GM23338 (cell line): ENCODE measurements at regions not wholly inside any gene's neighbourhood (a gene's known extent, or its start where the extent isn't known, plus 50 kb on each side); places are given as distances from the start of the nearest gene placed in this dataset.
A peak's percentile ranks its signal among the peaks of the same experiment; 100 is the strongest.

Source experiments
- ATAC-seq: fragments of 200-7000 bp; cut with Tn5 transposase; 3 replicates; pipeline ENCODE4 v1.9.1; 2020
- DNase-seq: peaks from one replicate; pipeline ENCODE4 v3.0.0-alpha.2; 2015; ENCODE audit warnings: low spot score
- H2AFZ ChIP-seq: fragments of 200-600 bp; sonication (generic); 2 replicates; pipeline ENCODE4 v1.8.0; 2016; ENCODE audit warnings: antibody characterized with exemption, mild to moderate bottlenecking, moderate library complexity
- H3F3A ChIP-seq: fragments of 200-600 bp; sonication (generic); replicated peaks from 2 replicates; pipeline ENCODE4 v1.8.0; 2017; ENCODE audit warnings: antibody characterized with exemption, mixed run types, low read depth
- H3K27ac ChIP-seq: fragments of 200-600 bp; sonication (generic); 2 replicates; pipeline ENCODE4 v1.6.1; 2016; ENCODE audit warnings: low read depth
- H3K27me3 ChIP-seq: fragments of 200-600 bp; sonication (generic); 2 replicates; pipeline ENCODE4 v1.8.0; 2016; ENCODE audit warnings: mild to moderate bottlenecking, mixed run types, moderate library complexity; ENCODE audit not compliant: insufficient read depth
- H3K36me3 ChIP-seq: fragments of 200-600 bp; sonication (generic); 2 replicates; pipeline ENCODE4 v1.8.0; 2016; ENCODE audit warnings: mild to moderate bottlenecking; ENCODE audit not compliant: insufficient read depth
- H3K4me1 ChIP-seq: fragments of 200-600 bp; sonication (generic); 2 replicates; pipeline ENCODE4 v1.8.0; 2016; ENCODE audit warnings: mild to moderate bottlenecking, moderate library complexity; ENCODE audit not compliant: insufficient read depth
- H3K4me2 ChIP-seq: fragments of 200-600 bp; sonication (generic); 2 replicates; pipeline ENCODE4 v1.7.1; 2017; ENCODE audit warnings: mixed run types
- H3K4me3 ChIP-seq: fragments of 200-600 bp; sonication (generic); 2 replicates; pipeline ENCODE4 v1.6.1; 2016; ENCODE audit warnings: mixed run types
- H3K79me2 ChIP-seq: fragments of 200-600 bp; sonication (generic); replicated peaks from 2 replicates; pipeline ENCODE4 v1.8.0; 2017; ENCODE audit warnings: mild to moderate bottlenecking; ENCODE audit not compliant: insufficient read depth
- H3K9me2 ChIP-seq: fragments of 200-600 bp; sonication (generic); 2 replicates; pipeline ENCODE4 v1.8.0; 2017; ENCODE audit not compliant: insufficient read depth
- H4K20me1 ChIP-seq: fragments of 200-600 bp; sonication (generic); replicated peaks from 2 replicates; pipeline ENCODE4 v1.8.0; 2017; ENCODE audit warnings: mild to moderate bottlenecking; ENCODE audit not compliant: insufficient read depth
- H3K27ac Mint-ChIP-seq: 2 replicates; pipeline ENCODE4 v1.8.0; 2020; ENCODE audit warnings: inconsistent platforms, mild to moderate bottlenecking, moderate library complexity, mixed read lengths
- H3K27me3 Mint-ChIP-seq: 3 replicates; pipeline ENCODE4 v1.8.0; 2022; ENCODE audit warnings: low read depth, mild to moderate bottlenecking, moderate library complexity, mixed read lengths, inconsistent platforms; ENCODE audit not compliant: insufficient read depth, poor library complexity
- H3K36me3 Mint-ChIP-seq: 3 replicates; pipeline ENCODE4 v1.8.0; 2021; ENCODE audit warnings: low read depth, mild to moderate bottlenecking, inconsistent platforms, moderate library complexity, mixed read lengths
- H3K4me1 Mint-ChIP-seq: 3 replicates; pipeline ENCODE4 v1.8.0; 2020; ENCODE audit warnings: mild to moderate bottlenecking, inconsistent platforms, mixed read lengths
- H3K4me3 Mint-ChIP-seq: 3 replicates; pipeline ENCODE4 v1.8.0; 2021; ENCODE audit warnings: moderate library complexity, mild to moderate bottlenecking, inconsistent platforms, mixed read lengths
- H3K9me3 Mint-ChIP-seq: 3 replicates; pipeline ENCODE4 v1.8.0; 2020; ENCODE audit warnings: moderate library complexity, mild to moderate bottlenecking, inconsistent platforms, mixed read lengths
- CREB1 ChIP-seq: fragments of 250-450 bp; sonication (Bioruptor Pico); IDR thresholded peaks from 2 replicates; pipeline ENCODE4 v1.5.0; 2020; ENCODE audit warnings: low read depth, mild to moderate bottlenecking, moderate library complexity
- ETS1 ChIP-seq: IDR thresholded peaks from 2 replicates; pipeline ENCODE4 v1.6.1; 2016; ENCODE audit warnings: antibody characterized with exemption
- EZH2 ChIP-seq: fragments of 200-600 bp; sonication (generic); IDR thresholded peaks from one replicate; pipeline ENCODE4 v1.8.0; 2017; ENCODE audit warnings: antibody characterized with exemption, mild to moderate bottlenecking, low read depth; ENCODE audit not compliant: unreplicated experiment
- EZH2phosphoT487 ChIP-seq: fragments of 200-600 bp; sonication (generic); IDR thresholded peaks from one replicate; pipeline ENCODE4 v1.8.1; 2018; ENCODE audit warnings: antibody characterized with exemption; ENCODE audit not compliant: unreplicated experiment
- JUNB ChIP-seq: IDR thresholded peaks from one replicate; pipeline ENCODE4 v1.6.1; 2016; ENCODE audit warnings: antibody characterized with exemption; ENCODE audit not compliant: unreplicated experiment
- NANOG ChIP-seq: IDR thresholded peaks from 2 replicates; pipeline ENCODE4 v1.6.1; 2016; ENCODE audit warnings: antibody characterized with exemption, borderline replicate concordance
- POLR2AphosphoS5 ChIP-seq: IDR thresholded peaks from 2 replicates; pipeline ENCODE4 v1.6.1; 2016; ENCODE audit warnings: antibody characterized with exemption, low read depth
- REST ChIP-seq: IDR thresholded peaks from one replicate; pipeline ENCODE4 v1.6.1; 2018; ENCODE audit warnings: antibody characterized with exemption; ENCODE audit not compliant: unreplicated experiment
- STAT1 ChIP-seq: IDR thresholded peaks from one replicate; pipeline ENCODE4 v1.6.1; 2016; ENCODE audit warnings: antibody characterized with exemption; ENCODE audit not compliant: unreplicated experiment
- ZNF114 ChIP-seq: fragments of 250-450 bp; sonication (Bioruptor Pico); IDR thresholded peaks from 2 replicates; pipeline ENCODE4 v1.5.0; 2020; ENCODE audit warnings: mild to moderate bottlenecking, moderate library complexity
- ZNF331 ChIP-seq: fragments of 250-450 bp; sonication (Bioruptor Pico); IDR thresholded peaks from 2 replicates; pipeline ENCODE4 v1.5.0; 2020; ENCODE audit warnings: low read depth, mild to moderate bottlenecking, moderate library complexity
- ZNF462 ChIP-seq: fragments of 250-450 bp; sonication (Bioruptor Pico); IDR thresholded peaks from 2 replicates; pipeline ENCODE4 v1.5.0; 2020; ENCODE audit warnings: mild to moderate bottlenecking, moderate library complexity

GRCh38 chr9:31065691-31066090 is 1318.8 kb upstream of the ACO1 start (continued):
- TF ChIP-seq REST (no peak), STAT1 (no peak), ZNF114 (CRISPR knock-in tag) (no peak)

DNA sequence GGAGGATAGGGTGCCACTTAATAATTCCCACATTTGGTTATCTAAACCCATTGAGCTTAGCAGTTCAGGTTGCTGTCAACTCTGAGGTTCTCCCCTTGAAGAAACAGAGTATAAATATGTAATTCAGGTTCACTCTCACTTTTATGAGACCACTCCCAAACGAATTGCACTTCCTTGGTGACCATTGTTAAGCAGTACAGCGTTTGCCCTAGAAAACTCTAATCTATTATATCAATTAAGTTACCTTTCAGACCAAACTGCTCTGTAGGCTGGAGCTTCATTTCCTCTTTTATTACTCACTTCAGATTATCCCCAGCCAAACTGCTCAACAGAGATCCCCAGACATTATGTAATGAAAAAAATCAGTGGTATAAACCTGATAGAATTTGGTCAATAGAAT is 1317.0 kb upstream of the ACO1 start:
- DNase-seq (no peak), ATAC-seq (no peak)
- H2AFZ ChIP-seq, result peak overlapping the region; percentile 50; the same call in 1 of the 2 replicates
- no peaks in the 10 kb centered on the region for H3K79me2 ChIP-seq
- Mint-ChIP-seq H3K9me3 (peaks cover 17% of the 10 kb centered on the region), H3K4me1 (no peaks in the 10 kb centered on the region), H3K4me3 (no peak overlapping the region), H3K36me3 (peaks cover 5% of the 10 kb centered on the region), H3K27me3 (no peaks in the 10 kb centered on the region), H3K27ac (no peak overlapping the region)
- H3K4me2 ChIP-seq, result no peak overlapping the region
- no peaks in the 10 kb centered on the region for H4K20me1 ChIP-seq
- no peaks in the 10 kb centered on the region for H3F3A ChIP-seq
- no peak overlapping the region for H3K27ac ChIP-seq
- H3K9me2 ChIP-seq, result 0 out of 2 replicates have a peak, but pooled peaks cover 1% of the 10 kb centered on the region
- no peaks in the 10 kb centered on the region for H3K4me1 ChIP-seq
- H3K36me3 ChIP-seq, result no peaks in the 10 kb centered on the region
- no peaks in the 10 kb centered on the region for H3K27me3 ChIP-seq
- no peak overlapping the region for H3K4me3 ChIP-seq
- no peak for TF ChIP-seq EZH2phosphoT487
- TF ChIP-seq STAT1, result no peak
- TF ChIP-seq JUNB, result no peak
- no peak for TF ChIP-seq ZNF331 (CRISPR knock-in tag)
- TF ChIP-seq REST, result no peak
- TF ChIP-seq CREB1 (CRISPR knock-in tag), result no peak
- no peak for TF ChIP-seq EZH2
- TF ChIP-seq POLR2AphosphoS5, result no peak
- no peak for TF ChIP-seq ETS1
- TF ChIP-seq NANOG, result no peak
- TF ChIP-seq ZNF462 (CRISPR knock-in tag), result no peak
